GM12878 (cell line): ENCODE measurements at regions not wholly inside any gene's neighbourhood (a gene's known extent, or its start where the extent isn't known, plus 50 kb on each side); places are given as distances from the start of the nearest gene placed in this dataset.

Experiments
- ATAC-seq: fragments of 200-7000 bp; cut with Tn5 transposase; 3 replicates; pipeline ENCODE4 v1.9.1; 2020; ENCODE audit warnings: mild to moderate bottlenecking, moderate library complexity
- BruUV-seq: library from RNA; stranded (reverse); fragments of 400-500 nt; replicated peaks from 2 replicates; lab custom pipeline; 2021; lab: Mats Ljungman, UMichigan
- CTCF ChIA-PET: fragments of 300-600 bp; sonication (Branson Sonifier 250); formaldehyde crosslinking; extraction: SDS; loops from one replicate; lab custom pipeline; 2021; ENCODE audit warnings: inconsistent platforms; lab: Yijun Ruan, JAX
- POLR2A ChIA-PET: fragments of 350-600 bp; formaldehyde crosslinking; extraction: SDS; loops from one replicate; lab custom pipeline; 2021; ENCODE audit warnings: inconsistent platforms; lab: Charles Lee
- RAD21 ChIA-PET: fragments of 300-600 bp; sonication (Branson Sonifier 250); formaldehyde crosslinking; loops from one replicate; lab custom pipeline; 2023; ENCODE audit warnings: antibody characterized with exemption; ENCODE audit not compliant: unreplicated experiment; lab: Charles Lee
- SMC1A ChIA-PET: fragments of 300-600 bp; sonication (Branson Sonifier 250); formaldehyde crosslinking; loops from one replicate; lab custom pipeline; 2023; ENCODE audit not compliant: unreplicated experiment, uncharacterized antibody; lab: Charles Lee
- DNase-seq: peaks from one replicate; pipeline ENCODE4 v3.0.0-alpha.2; 2011; ENCODE audit warnings: low read depth, low spot score
- FAIRE-seq: peaks from 3 replicates; lab custom pipeline; 2011; peaks lifted over from hg19 to GRCh38; lab: Jason Lieb, UNC
- H2AFZ ChIP-seq: 2 replicates; pipeline ENCODE4 v1.6.0; 2011; ENCODE audit warnings: low read depth, low read length, control low read depth; ENCODE audit not compliant: control insufficient read depth
- H3K27ac ChIP-seq: 2 replicates; pipeline ENCODE4 v1.5.1; 2011; ENCODE audit warnings: control low read depth; ENCODE audit not compliant: control insufficient read depth, insufficient read depth
- H3K27me3 ChIP-seq, 2 experiments: replicated peaks in 1 of 2; 2 replicates each; pipeline versions ENCODE4 v1.6.0 to v1.6.1; 2011; ENCODE audit warnings: low read length in 1 of 2; ENCODE audit not compliant: control insufficient read depth in 2 of 2, insufficient read depth in 2 of 2
- H3K36me3 ChIP-seq, 2 experiments: 2 replicates each; pipeline ENCODE4 v1.5.1; 2011; ENCODE audit warnings: low read length in 1 of 2; ENCODE audit not compliant: control insufficient read depth in 2 of 2, insufficient read depth in 2 of 2
- H3K4me1 ChIP-seq: 2 replicates; pipeline ENCODE4 v1.6.1; 2011; ENCODE audit warnings: mild to moderate bottlenecking, low read length, moderate library complexity, mixed read lengths; ENCODE audit not compliant: control insufficient read depth, insufficient read depth
- H3K4me2 ChIP-seq: 2 replicates; pipeline ENCODE4 v1.6.0; 2011; ENCODE audit warnings: control low read depth; ENCODE audit not compliant: control insufficient read depth, insufficient read depth
- H3K4me3 ChIP-seq: fragments of 200-600 bp; sonication (generic); 2 replicates; pipeline ENCODE4 v1.5.1; 2016
- H3K79me2 ChIP-seq: 2 replicates; pipeline ENCODE4 v1.6.0; 2011; ENCODE audit warnings: low read length; ENCODE audit not compliant: control insufficient read depth, insufficient read depth
- H3K9ac ChIP-seq: 2 replicates; pipeline ENCODE4 v1.8.0; 2011; ENCODE audit warnings: low read length, control low read depth, mixed read lengths; ENCODE audit not compliant: control insufficient read depth, insufficient read depth
- H3K9me3 ChIP-seq: replicated peaks from 3 replicates; pipeline ENCODE4 v1.5.1; 2011; ENCODE audit warnings: mild to moderate bottlenecking, low read length; ENCODE audit not compliant: control insufficient read depth, insufficient read depth
- H4K20me1 ChIP-seq: 2 replicates; pipeline ENCODE4 v1.6.0; 2011; ENCODE audit not compliant: control insufficient read depth, insufficient read depth
- CEBPZ ChIP-seq: fragments of 150-350 bp; IDR thresholded peaks from 2 replicates; pipeline ENCODE4 v1.6.1; 2016; ENCODE audit warnings: low read depth, low read length
- E2F8 ChIP-seq: fragments of 450-650 bp; IDR thresholded peaks from 2 replicates; pipeline ENCODE4 v1.6.1; 2018; ENCODE audit warnings: mild to moderate bottlenecking, low read depth, moderate library complexity; ENCODE audit not compliant: partially characterized antibody
- EZH2 ChIP-seq: IDR thresholded peaks from 2 replicates; pipeline ENCODE4 v1.6.1; 2012; ENCODE audit warnings: low read depth, mild to moderate bottlenecking, control low read depth, inconsistent platforms, low read length, borderline replicate concordance; ENCODE audit not compliant: control insufficient read depth
- HDAC2 ChIP-seq: fragments of 200-600 bp; sonication (generic); IDR thresholded peaks from 2 replicates; pipeline ENCODE4 v1.6.1; 2017
- JUND ChIP-seq: IDR thresholded peaks from 2 replicates; pipeline ENCODE4 v1.6.1; 2012; ENCODE audit warnings: low read depth, mild to moderate bottlenecking, low read length, improper control_type of control experiment, moderate library complexity
- LARP7 ChIP-seq: fragments of 450-650 bp; IDR thresholded peaks from 2 replicates; pipeline ENCODE4 v1.6.1; 2017; ENCODE audit warnings: mild to moderate bottlenecking
- MLLT1 ChIP-seq: fragments of 450-650 bp; IDR thresholded peaks from 2 replicates; pipeline ENCODE4 v1.6.1; 2016; ENCODE audit warnings: mild to moderate bottlenecking
- MTA3 ChIP-seq: IDR thresholded peaks from 2 replicates; pipeline ENCODE4 v1.6.1; 2012; ENCODE audit warnings: low read length, inconsistent platforms, borderline replicate concordance
- SMC3 ChIP-seq: IDR thresholded peaks from 2 replicates; pipeline ENCODE4 v1.6.1; 2011; ENCODE audit warnings: low read length, improper control_type of control experiment, borderline replicate concordance
- TCF7 ChIP-seq: IDR thresholded peaks from 2 replicates; pipeline ENCODE4 v1.6.1; 2014; ENCODE audit warnings: antibody characterized with exemption, borderline replicate concordance
- ZNF687 ChIP-seq: fragments of 450-650 bp; IDR thresholded peaks from 2 replicates; pipeline ENCODE4 v1.6.1; 2017; ENCODE audit warnings: mild to moderate bottlenecking, moderate library complexity
- WGBS: methylation state at CpG from one replicate; pipeline ENCODE4 v1.1.6; 2016; ENCODE audit warnings: low lambda C conversion rate; ENCODE audit not compliant: insufficient replicate concordance, insufficient coverage; ENCODE audit errors: missing lambda C conversion rate; 5-methylcytosine and 5-hydroxymethylcytosine counted together
- in situ Hi-C: fragments of 300-500 bp; cut with MboI; formaldehyde crosslinking; loops from 9 replicates; pipeline ENCODE4 v1.14.3; 2018; ENCODE audit warnings: mixed read lengths
- intact Hi-C: fragments of 100-400 bp; cut with micrococcal nuclease; formaldehyde crosslinking; loops from one replicate; pipeline ENCODE4 v1.14.2; 2022; ENCODE audit not compliant: unreplicated experiment

- no peaks in the 10 kb centered on the region for H3K79me2 ChIP-seq
- DNase-seq (no peak), FAIRE-seq (peak; percentile 13), ATAC-seq (peak; percentile 64)
- in situ Hi-C loops: loop anchor here (10.0 kb wide), 1 partner anchor 827 kb away; no protein-coding TSS in a partner anchor
- no peaks in the 10 kb centered on the region for H3K27me3 ChIP-seq
- no peak overlapping the region for H3K9ac ChIP-seq
- H3K36me3 ChIP-seq: no peaks in the 10 kb centered on the region
- POLR2A ChIA-PET: interaction anchor here (0.6 to 2.1 kb wide), 4 partner anchors 36 to 51 kb away, joined by 3 to 6 read pairs (median 4); no protein-coding TSS in a partner anchor
- no peak overlapping the region for H3K27ac ChIP-seq
- H4K20me1 ChIP-seq: no peaks in the 10 kb centered on the region
- intact Hi-C loops: loop anchor here (1.0 to 10.0 kb wide), 2 partner anchors 343 to 828 kb away; no protein-coding TSS in a partner anchor
- SMC1A ChIA-PET: interaction anchor here (0.7 to 5.9 kb wide), 67 partner anchors 9 to 831 kb away, joined by 3 to 69 read pairs (median 4); no protein-coding TSS in a partner anchor
- H3K4me2 ChIP-seq: no peak overlapping the region
- RAD21 ChIA-PET: interaction anchor here (0.6 to 6.2 kb wide), 51 partner anchors 10 to 831 kb away, joined by 3 to 51 read pairs (median 4); no protein-coding TSS in a partner anchor
- H3K4me1 ChIP-seq: no peaks in the 10 kb centered on the region
- CTCF ChIA-PET: interaction anchor here (0.6 to 4.5 kb wide), 73 partner anchors 8 to 831 kb away, joined by 3 to 47 read pairs (median 4); no protein-coding TSS in a partner anchor
- no peak overlapping the region for H2AFZ ChIP-seq
- no peaks in the 10 kb centered on the region for H3K9me3 ChIP-seq
- WGBS: 2% methylated on average over 6 of the region's 6 CpGs
- no TSS peak for BruUV-seq
- H3K4me3 ChIP-seq: no peak overlapping the region
- TF ChIP-seq CEBPZ (no peak), LARP7 (no peak), ZNF687 (no peak), MTA3 (no peak), SMC3 (peak; percentile 79), HDAC2 (no peak), JUND (no peak), MLLT1 (0 out of 2 replicates have a peak, but pooled peaks have one; percentile 30), E2F8 (no peak), EZH2 (no peak), TCF7 (no peak)
Measured at GRCh38 chr2:198657512-198658121, 800.1 kb downstream of the SATB2 start.
